ENCODE measurements at regions not wholly inside any gene's neighbourhood (a gene's known extent, or its start where the extent isn't known, plus 50 kb on each side); places are given as distances from the start of the nearest gene placed in this dataset.
"Not testable (repeated sequence)": the region's sequence is repeated elsewhere in the genome, so short reads cannot be mapped to it uniquely, and the experiment has no call there.

DNA sequence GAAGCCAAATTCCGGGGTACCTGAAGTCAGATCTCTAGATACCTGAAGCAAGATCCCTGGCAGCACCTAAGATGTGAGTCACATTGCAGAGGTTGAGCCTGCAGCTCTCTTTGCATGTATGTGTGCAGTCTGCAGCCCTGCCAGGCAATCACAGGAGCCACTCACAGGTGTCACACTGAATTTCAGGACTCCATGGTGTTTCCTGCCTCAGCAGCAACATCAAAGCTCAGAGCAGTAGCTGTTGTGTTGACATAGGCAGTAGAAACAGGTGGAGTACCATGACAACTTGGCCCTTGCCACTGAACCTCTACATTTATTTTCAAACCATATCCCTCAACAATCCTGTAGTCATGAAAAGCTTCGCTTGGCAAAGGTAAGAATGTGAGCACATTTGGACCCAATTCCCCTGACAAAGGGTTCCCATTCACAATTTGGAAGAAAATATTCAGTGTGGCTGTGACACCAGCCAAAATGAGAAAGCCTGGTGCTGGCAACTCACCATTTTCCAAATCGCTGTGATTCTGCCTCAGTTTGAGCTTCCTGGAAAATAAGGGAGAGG, 419.8 kb upstream of the NFIA start:
- no peak for DNase-seq (ENCODE audit: low read depth)

GRCh38 chr1:60657926-60658325, 424.4 kb upstream of the NFIA start:
- DNase-seq (ENCODE audit: low read depth) = no peak

- no peak for DNase-seq (ENCODE audit: low read depth)
Observed at GRCh38 chr1:60655679-60656355, 426.5 kb upstream of the NFIA start.

- DNase-seq (ENCODE audit: low read depth) = not testable (repeated sequence)
Observed at GRCh38 chr1:60640033-60640551, 442.3 kb upstream of the NFIA start.

- no peak for DNase-seq (ENCODE audit: low read depth)
Observed at GRCh38 chr1:60639287-60639686, 443.1 kb upstream of the NFIA start.

- DNase-seq (ENCODE audit: low read depth) = no peak
Observed at GRCh38 chr1:60637651-60638050, 444.7 kb upstream of the NFIA start.

DNA sequence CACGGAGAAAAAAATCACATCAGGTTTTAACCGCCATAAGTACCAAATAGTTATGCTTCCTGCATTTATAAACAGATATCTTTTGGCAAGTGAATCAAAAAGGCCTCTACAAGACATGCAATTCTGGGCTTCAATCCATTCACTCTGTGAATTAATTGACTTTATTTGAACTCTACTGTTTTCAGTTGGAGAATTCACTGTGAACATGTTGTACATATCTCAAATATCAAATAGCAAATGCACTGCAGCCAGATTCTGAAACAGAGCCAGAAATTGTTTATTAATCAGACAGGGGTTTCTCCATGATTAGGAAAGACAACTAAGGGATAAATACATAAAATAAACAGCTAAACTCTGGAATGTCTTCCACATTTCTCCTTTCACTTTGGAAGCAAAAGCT, 445.4 kb upstream of the NFIA start:
- no peak for DNase-seq (ENCODE audit: low read depth)

DNA sequence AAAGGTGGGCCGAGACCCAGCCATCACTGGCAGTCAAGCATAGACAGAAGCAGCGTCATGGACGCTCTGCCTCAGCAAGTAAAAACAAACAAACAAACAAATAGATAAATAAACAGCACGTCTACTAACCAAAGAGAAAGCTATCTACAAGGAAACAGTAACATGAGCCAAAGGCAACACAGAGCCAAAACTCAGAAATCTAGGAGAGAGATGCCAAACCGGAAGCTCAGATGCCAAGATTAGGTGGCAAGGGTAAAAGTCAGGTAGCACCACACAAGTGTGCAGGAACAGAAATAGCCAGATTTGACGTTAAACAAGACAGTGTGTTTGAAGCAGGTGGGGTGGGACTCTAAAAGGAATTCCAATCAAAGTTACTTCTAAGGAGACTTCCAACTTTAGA, 448.3 kb upstream of the NFIA start:
- no peak for DNase-seq (ENCODE audit: low read depth)

GRCh38 chr1:60622486-60622885, 459.9 kb upstream of the NFIA start:
- no peak for DNase-seq (ENCODE audit: low read depth)

- no peak for DNase-seq (ENCODE audit: low read depth)
Observed at GRCh38 chr1:60621368-60621851, 461.0 kb upstream of the NFIA start.

DNA sequence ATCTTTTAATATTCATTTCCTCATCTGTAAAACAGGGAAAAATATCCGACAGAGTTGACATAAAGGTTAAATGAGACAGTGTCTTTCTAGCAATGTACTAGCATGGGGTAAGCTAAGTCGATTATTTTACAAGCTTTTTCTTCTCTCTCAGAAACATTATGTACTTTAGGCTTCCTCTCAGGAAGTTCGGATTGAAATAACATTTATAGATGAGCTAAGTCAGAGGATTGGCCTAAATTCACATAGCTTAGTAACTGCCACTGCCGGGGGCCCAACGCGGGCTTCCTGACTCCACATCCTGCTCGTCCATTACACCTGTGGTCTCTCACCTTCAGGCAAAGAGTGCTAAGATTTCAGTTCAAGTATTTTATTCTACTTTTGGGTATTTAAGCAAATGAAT, 462.3 kb upstream of the NFIA start:
- no peak for DNase-seq (ENCODE audit: low read depth)

GRCh38 chr1:60619581-60619980, 462.8 kb upstream of the NFIA start:
- DNase-seq (ENCODE audit: low read depth) = no peak

DNA sequence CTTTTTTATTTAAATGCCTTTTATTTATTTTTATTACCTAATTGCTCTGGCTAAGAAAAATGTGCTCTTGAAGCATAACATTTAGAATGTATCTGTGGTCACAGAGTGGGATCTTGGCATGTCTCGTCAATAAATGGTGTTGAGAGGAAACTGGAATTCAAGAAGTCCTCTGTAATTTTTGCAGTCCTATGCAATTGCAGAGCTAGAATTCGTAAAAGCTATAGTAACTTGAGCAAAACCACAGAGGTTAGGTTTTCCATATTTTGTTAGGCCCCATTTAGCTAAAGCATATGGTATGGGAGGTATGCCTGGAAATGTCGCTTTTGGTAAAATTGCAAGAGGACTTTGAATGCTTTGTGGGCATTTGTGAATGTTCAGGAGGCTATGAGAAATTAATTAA, 466.7 kb upstream of the NFIA start:
- DNase-seq (ENCODE audit: low read depth) = no peak

GRCh38 chr1:60612790-60613189, 469.6 kb upstream of the NFIA start:
- no peak for DNase-seq (ENCODE audit: low read depth)

GRCh38 chr1:60606921-60607320, 475.4 kb upstream of the NFIA start:
- DNase-seq (ENCODE audit: low read depth) = not testable (repeated sequence)

GRCh38 chr1:60600532-60600931, 481.8 kb upstream of the NFIA start:
- DNase-seq (ENCODE audit: low read depth) = no peak

DNA sequence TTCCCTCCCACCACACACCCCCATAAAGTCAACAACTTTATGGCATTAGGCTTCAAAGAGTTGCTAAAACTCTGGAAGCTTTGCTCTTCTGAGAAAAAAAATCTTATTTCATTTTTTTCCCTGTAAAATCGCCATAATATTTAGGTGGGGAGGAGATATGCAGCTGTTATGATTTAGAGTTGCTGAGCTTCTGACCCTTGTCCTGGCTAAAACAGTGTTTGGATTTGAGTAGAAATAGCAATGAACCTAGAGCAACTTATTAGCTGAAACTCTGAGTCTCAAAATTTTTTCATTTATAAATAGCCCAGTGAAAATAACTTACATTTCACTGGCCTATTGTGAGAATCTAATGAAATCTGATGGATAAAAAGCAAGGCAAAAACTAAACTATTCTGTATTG, 482.8 kb upstream of the NFIA start:
- no peak for DNase-seq (ENCODE audit: low read depth)

- no peak for DNase-seq (ENCODE audit: low read depth)
Observed at GRCh38 chr1:60598041-60598910, 484.1 kb upstream of the NFIA start.

GRCh38 chr1:60596791-60597750, 485.3 kb upstream of the NFIA start:
- peak; percentile 42 for DNase-seq (ENCODE audit: low read depth)

DNA sequence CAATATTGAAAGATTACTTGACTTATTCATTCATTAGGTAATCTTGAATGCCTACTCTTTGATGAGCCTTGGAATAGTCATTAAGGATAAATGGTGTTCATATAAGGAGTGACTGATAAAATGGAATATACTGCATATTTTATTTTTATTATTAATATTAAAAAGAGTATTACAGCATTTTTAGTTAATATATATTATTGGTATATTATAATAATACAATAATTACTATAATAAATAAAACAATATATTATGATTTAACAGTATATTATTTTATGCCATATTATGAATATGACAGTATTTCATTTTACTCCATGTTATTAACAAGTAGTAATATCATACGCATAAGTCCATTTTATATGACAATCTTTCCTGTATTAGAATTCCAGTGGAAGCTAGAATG, 490.8 kb upstream of the NFIA start:
- no peak for DNase-seq (ENCODE audit: low read depth)

DNA sequence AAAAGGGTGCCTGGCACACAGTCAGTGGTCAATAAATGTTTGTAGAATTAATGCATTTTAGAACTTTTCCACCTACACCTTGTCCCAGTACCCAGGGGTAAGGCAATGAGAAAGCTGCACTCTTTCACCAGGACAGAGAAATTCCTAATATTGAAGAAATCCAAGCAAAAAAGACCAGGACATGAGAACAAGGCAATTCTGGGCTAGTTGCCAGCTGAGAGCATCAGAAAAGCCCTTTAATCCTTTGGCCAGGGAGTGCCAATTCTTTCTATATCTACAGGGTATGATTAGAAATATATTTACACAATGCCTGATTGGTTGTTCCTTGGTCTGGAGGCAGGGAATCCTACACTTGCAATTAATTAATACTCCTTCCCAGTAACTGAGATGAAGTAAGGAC, 492.4 kb upstream of the NFIA start:
- no peak for DNase-seq (ENCODE audit: low read depth)
